ENCODE measurements at regions not wholly inside any gene's neighbourhood (a gene's known extent, or its start where the extent isn't known, plus 50 kb on each side); places are given as distances from the start of the nearest gene placed in this dataset.
A peak's percentile ranks its signal among the peaks of the same experiment; 100 is the strongest.

DNA sequence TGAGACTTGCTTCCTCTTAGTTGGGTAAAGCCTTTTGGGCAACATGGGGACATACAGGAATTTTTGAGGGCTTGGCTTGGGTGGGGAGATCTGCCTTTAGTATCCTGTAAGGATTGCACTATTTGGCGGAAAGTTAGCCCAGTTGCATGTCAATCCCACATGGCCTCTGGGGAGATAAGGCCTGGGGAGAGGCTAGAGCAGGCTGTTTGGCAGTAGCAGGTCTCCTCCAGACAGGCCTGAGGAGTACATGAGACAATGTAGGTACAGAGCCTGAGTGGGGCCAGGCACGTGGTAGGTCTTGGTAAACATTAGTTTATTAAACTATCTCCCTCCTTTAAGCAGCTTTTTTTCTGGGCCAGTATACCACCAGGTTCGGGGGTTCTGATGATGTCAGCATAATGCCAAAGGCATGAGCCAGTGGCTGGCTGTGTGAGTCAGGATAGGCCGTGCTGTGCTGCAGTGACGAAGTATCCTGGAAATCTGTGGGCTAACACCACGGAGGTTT is 147.9 kb downstream of the VEGFA start:
- H3K9me3 ChIP-seq (ENCODE audit: control insufficient read depth, insufficient read depth, low read length): no peaks in the 10 kb centered on the region
- peaks cover 8% of the 10 kb centered on the region for H3K4me1 ChIP-seq (ENCODE audit: insufficient read depth, low read length)
- no peak overlapping the region for H3K9ac ChIP-seq (ENCODE audit: low read depth, low read length)
- H3K36me3 ChIP-seq (ENCODE audit: insufficient read depth, low read length): no peaks in the 10 kb centered on the region

DNA sequence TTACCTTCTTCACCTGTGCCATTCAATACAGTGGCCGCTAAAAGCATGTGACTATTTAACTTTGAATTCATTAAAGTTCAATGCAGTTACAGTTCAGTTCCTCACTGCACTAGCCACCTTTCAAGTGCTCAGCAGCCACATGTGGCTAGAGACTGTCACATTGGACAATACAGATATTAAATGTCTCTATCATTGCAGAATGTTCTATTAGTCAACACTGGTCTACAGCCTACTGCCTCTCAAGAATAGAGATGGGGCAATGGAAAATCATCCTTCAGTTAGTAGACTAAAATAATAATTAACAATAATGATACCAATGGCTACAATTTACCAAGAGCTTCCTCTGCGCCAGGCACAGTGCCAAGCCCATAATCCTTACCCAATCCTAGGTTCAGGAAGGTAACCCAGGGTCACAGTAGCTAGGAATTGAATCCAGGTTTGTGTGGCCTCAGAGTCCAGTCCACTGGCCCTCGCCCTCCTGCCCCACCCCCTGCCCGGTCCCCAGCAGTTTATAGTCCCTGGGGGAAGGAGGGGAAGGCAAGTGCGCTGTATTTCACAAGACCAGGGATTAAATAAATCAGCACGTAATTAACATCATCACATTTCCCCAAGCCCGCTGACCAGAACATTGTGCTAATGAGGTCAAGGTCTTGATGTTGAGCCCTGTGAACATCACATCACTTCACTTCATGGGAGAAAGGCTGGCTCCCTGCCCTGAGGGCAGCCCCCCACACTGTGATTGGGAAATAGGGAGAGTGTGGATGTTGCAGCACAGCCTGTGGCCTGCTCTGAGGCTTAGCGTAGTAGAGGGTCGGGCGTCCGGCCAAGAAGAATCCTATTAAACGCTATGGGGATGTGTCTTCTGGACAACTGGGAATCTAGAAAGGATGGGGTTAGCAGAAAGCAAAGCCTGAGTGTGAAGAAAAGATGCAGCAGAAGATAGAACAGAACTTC is 147.2 kb downstream of the VEGFA start:
- Histone ChIP-seq H3K9me3 (ENCODE audit: control insufficient read depth, insufficient read depth, low read length) (no peaks in the 10 kb centered on the region), H3K36me3 (ENCODE audit: insufficient read depth, low read length) (no peaks in the 10 kb centered on the region), H3K4me1 (ENCODE audit: insufficient read depth, low read length) (peaks cover 8% of the 10 kb centered on the region), H3K9ac (ENCODE audit: low read depth, low read length) (no peak overlapping the region)

DNA sequence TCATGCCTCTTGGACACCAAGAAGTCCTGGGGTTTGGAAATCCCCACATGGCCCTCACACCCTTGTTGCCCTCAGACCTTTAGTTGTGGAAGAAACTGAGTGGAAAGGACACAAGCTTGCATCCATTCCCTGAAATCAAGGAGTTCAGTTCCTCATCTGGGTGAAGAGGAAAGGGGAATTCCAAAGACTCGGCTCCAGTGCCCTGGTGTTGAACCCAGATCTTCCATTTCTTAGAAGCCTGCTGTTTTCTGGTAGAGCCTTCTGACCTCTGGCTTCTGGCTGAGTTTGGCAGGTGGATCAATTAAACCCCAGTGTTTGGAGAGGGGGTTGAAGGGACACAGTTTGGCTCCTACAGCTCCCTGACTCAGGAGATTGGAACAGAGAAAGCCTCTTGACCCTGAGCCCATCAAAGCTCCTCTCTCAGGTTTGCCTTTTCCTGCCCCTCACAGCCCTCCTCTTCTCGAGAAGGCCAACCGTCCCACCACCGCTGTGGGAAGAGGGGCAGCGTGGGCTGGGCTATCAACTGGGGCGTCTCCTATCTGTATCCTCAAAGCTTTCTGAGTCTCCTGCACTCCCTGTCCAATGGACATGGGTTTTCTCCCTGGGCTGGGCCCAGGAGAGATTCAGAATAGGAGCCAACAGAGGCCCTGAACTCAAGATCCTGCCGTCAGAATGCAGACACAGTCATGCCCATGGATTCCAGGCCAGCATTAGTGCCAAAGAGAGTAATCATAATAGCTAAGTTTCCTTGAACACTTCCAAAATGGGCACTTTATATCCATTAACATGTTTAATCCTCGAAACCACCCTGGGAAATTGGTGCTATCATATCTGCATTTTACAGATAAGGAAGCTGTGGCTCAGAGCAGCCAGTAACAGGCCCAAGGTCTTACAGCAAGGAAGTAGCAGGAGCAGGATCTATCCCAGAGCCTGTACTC is 146.2 kb downstream of the VEGFA start:
- H3K4me1 ChIP-seq (ENCODE audit: insufficient read depth, low read length): peaks cover 15% of the 10 kb centered on the region
- no peaks in the 10 kb centered on the region for H3K36me3 ChIP-seq (ENCODE audit: insufficient read depth, low read length)
- H3K9ac ChIP-seq (ENCODE audit: low read depth, low read length): no peak overlapping the region
- no peaks in the 10 kb centered on the region for H3K9me3 ChIP-seq (ENCODE audit: control insufficient read depth, insufficient read depth, low read length)

DNA sequence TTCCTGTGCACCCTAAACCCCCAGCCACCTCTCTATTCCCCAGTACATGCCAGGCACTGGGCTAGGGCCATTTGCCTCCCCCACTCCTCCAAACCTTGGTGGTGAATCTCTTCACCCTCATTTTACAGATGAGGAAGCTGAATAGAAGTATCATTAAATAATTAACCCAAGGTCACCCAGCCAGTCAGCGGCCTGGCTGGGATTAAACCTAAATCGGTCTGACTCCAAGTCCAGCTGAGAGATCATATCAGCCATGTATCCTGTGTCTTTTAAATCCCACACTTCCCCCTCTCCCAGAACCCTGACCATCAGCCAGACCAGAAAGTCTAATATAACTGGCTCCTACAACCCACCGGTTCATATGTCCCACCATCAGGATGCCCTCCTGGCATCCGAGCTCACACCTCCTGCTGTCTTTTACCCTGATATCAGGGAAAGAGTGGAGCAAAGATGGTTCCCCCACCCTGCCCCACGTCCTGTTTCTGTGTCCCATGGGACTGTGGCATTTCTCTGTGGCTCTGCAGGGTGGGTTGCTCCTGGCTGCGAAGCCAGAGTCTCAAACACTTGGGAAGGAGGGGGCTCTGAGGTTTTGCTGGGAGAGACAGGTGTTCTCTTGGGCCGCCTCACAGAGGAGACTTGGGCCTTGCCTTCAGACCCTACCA is 145.3 kb downstream of the VEGFA start:
- Histone ChIP-seq H3K9ac (ENCODE audit: low read depth, low read length) (no peak overlapping the region), H3K4me1 (ENCODE audit: insufficient read depth, low read length) (peaks cover 24% of the 10 kb centered on the region), H3K9me3 (ENCODE audit: control insufficient read depth, insufficient read depth, low read length) (no peaks in the 10 kb centered on the region), H3K36me3 (ENCODE audit: insufficient read depth, low read length) (no peaks in the 10 kb centered on the region)

DNA sequence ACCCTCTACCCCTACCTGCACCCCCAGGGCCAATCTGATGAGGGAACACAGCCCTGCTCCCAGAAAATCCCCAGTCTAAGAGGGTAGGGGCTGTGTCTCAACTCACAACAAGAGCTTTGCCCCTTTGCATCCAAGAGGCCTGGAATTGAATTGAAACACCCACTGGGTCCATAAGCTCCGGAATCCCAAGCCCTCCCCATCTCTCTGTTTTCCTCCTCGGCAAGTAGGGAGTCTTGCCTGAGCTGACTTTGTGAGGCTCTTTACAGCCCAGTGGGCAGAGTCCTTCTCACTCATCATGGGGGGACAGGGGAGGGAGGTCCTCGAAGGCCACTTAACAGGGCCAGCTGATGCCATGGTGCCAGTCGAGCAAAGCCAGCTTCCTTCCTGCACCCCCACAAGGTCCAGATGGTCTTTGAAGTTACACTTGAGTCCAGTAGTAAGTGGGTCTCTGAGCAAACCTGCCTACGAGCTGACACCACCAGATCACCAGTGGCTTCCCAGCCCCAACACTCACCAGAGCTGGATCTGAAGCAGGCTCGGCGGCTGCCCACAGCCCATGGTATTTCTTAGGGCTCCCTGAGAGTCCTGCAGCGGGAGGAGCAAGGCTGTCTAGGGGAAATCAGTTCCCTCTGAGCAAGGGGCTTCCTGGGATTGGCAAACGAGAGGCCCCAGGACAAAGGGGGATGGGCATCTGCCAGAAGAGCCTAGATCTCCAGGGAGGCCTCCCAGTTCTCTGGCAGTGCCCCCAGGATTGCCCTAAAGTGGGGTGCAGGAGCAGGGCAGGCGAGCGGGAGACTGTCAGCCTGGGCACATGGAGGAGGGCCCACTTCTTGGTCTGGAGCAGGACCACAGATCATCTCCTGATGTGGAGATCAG is 144.5 kb downstream of the VEGFA start:
- no peaks in the 10 kb centered on the region for H3K36me3 ChIP-seq (ENCODE audit: insufficient read depth, low read length)
- no peaks in the 10 kb centered on the region for H3K9me3 ChIP-seq (ENCODE audit: control insufficient read depth, insufficient read depth, low read length)
- H3K4me1 ChIP-seq (ENCODE audit: insufficient read depth, low read length): peaks cover 28% of the 10 kb centered on the region
- H3K9ac ChIP-seq (ENCODE audit: low read depth, low read length): no peak overlapping the region

DNA sequence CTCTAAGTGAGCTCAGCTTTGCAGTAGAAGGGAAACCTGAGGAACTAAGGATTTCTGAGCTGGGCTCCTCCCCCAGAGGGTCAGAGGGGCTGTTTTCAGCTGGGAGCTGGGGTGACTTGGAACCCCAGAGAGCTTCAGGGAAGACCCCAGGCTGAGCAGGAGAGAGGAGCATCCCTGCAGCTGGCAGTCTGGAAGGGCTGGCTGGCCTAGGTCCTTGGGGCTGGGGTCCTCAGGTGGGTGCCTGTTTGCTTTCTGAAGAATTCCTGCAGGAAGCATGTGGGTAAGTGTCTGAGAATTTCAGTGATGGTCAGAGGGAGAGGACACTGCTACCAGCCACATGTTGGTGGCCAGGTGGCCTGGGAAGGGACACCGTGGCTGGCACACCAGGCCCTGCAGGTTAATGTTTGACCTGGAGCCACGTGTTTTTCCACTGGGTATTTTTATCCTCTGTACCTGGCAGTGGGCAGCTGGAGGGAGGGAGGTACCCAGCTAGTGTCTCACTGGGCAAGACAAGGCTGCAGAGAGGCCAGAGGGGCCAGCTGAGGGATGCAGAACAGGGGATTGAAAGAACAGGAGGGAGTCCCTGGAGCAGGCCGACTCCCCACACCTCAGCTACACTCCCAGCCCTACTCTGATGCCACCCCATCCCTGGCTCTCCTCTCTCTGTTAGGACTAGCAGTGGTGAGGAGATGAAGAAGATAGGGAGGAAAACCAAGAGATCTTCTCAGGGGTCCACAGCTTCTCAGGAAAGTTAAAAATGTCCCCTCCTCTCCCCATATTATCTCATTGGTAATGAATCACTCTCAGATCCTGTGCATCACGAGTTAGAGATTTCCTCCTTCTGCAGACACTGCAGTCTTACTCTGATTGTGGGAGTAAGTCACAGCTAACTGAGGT is 143.6 kb downstream of the VEGFA start:
- no peak overlapping the region for H3K9ac ChIP-seq (ENCODE audit: low read depth, low read length)
- H3K9me3 ChIP-seq (ENCODE audit: control insufficient read depth, insufficient read depth, low read length): no peaks in the 10 kb centered on the region
- H3K36me3 ChIP-seq (ENCODE audit: insufficient read depth, low read length): no peaks in the 10 kb centered on the region
- H3K4me1 ChIP-seq (ENCODE audit: insufficient read depth, low read length): peaks cover 32% of the 10 kb centered on the region

DNA sequence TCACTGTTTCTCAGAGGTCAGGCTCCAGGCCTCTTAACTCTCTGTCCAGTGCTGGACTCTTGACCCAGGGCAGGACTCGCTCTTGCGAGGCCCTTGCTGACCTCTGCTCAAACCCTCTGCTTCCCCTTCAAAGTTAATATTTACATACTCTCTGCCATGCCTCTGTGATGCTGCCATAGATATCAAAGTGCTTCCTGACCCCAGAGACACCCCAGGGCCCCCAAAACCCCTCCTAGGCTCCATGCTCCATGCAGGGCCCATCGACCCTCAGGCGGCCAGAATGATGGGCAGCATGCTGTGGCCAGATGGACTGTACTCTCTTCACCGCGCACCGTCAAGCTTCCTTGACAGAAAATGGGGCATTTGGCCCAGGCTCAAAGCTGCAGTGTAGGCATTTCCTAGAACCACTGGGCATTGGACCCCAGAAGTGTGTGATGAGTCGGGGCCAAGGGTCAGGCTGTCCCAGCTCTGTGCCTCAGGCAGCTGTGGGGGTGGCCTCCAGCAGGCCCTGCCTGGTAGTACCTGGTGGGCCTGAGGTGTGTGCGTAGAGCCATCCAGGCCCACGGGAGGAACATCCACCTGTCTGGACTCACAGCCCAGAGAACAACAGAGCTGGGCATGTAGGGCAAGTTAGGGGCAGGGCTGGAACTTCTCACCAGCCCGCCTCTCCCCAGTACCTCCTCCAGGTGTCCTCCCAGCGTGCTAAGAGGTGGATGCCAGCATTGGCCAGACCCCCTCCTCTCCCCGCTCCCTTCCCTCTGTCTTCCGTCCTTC is 142.8 kb downstream of the VEGFA start:
- no peak overlapping the region for H3K9ac ChIP-seq (ENCODE audit: low read depth, low read length)
- no peaks in the 10 kb centered on the region for H3K36me3 ChIP-seq (ENCODE audit: insufficient read depth, low read length)
- H3K4me1 ChIP-seq (ENCODE audit: insufficient read depth, low read length): peaks cover 32% of the 10 kb centered on the region
- H3K9me3 ChIP-seq (ENCODE audit: control insufficient read depth, insufficient read depth, low read length): no peaks in the 10 kb centered on the region

DNA sequence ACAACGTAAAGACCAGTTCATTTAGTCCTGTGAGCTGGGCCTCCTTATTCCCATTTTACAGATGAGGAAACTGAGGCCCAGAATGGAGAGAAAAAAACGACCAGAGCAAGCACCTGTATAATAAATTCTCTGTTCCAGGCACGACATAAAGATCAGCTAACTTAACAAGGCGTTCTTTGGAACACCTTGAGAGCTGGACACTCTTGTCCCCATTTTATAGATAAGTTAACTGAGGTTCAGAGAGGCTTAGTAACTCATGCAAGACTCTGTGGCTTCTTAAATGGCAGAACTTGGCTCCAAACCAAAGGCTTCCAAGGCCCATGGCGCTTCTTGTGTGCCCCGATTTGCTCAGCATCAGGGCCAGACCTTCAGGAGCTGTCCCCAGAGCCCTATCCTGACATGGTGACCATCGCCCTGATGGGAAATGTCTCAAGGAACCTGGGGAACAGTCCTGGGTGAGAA is 142.1 kb downstream of the VEGFA start:
- no peaks in the 10 kb centered on the region for H3K36me3 ChIP-seq (ENCODE audit: insufficient read depth, low read length)
- peaks cover 32% of the 10 kb centered on the region for H3K4me1 ChIP-seq (ENCODE audit: insufficient read depth, low read length)
- no peak overlapping the region for H3K9ac ChIP-seq (ENCODE audit: low read depth, low read length)
- no peaks in the 10 kb centered on the region for H3K9me3 ChIP-seq (ENCODE audit: control insufficient read depth, insufficient read depth, low read length)

DNA sequence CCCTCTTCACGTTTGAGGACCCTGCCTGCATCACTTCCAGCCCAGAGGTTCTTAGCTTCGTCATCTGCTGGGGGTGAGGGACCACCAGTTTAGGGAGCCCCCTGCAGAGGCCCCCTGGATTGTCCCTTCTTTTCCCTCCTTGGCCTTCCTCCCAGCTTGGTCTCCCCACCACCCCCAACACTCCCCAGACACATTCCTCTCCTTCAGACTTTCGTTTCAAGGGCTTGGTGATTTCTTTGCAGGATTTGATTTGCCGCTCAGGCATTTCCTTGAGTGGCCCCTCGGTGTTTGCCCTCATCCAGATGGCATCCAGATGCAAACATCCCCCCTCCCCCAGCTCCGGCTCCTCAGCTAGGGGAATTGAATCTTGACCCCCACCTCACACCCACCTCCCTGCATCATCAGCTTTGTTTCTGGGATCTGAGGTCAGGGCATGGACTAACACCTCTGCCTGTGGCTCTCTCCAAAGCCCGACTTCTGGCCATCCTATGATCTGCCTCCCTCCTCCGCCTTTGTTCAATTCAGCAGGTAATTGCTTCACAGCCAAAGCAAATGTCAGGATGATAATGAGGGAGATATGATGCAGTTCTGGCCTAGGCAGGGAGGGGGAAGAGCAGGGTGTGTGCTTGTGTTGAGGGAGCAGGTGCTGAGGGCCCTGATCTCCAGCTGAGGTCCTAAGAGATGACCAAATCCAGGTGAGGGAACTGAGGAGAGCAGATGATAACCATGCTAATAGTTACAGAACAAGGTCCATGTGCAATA is 141.5 kb downstream of the VEGFA start:
- peaks cover 32% of the 10 kb centered on the region for H3K4me1 ChIP-seq (ENCODE audit: insufficient read depth, low read length)
- H3K9me3 ChIP-seq (ENCODE audit: control insufficient read depth, insufficient read depth, low read length): no peaks in the 10 kb centered on the region
- H3K9ac ChIP-seq (ENCODE audit: low read depth, low read length): peak overlapping the region; percentile 19; the same call in 1 of the 2 replicates
- no peaks in the 10 kb centered on the region for H3K36me3 ChIP-seq (ENCODE audit: insufficient read depth, low read length)

DNA sequence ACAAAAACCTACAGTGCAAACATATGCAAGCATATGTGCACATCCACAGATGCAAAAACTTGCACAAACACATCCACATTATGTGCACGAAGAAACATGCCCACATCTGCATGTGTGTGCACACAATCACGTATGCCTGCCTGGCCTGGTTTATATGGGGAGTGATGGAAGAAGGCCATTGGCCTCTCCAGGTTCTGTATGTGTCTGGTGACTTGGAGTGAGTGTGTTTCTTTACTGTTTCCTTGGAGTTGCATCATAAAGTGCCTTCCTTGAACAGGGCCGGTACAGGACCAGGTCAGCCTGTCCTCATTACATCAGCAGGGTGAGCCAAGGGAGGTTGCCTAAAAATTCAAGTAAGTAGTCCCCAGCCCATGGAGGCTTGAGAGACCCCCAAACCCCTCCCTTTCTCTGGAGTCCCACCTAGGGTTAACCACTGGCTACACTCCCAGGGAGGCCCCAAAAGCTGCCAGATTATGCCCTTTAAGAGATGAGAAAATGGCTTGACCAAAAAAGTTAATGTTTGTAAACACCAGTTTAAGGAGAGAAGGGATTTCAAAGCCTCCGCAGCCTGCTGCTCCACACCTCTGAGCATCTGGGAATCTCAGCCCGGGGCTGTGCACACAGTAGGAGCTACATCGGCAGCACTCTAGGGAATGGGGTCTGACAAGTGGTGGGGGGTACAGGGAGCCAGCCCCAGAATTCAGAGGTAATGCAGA is 140.8 kb downstream of the VEGFA start:
- Histone ChIP-seq H3K4me1 (ENCODE audit: insufficient read depth, low read length) (peaks cover 33% of the 10 kb centered on the region), H3K9ac (ENCODE audit: low read depth, low read length) (peak overlapping the region; percentile 19; the same call in 1 of the 2 replicates), H3K36me3 (ENCODE audit: insufficient read depth, low read length) (no peaks in the 10 kb centered on the region), H3K9me3 (ENCODE audit: control insufficient read depth, insufficient read depth, low read length) (no peaks in the 10 kb centered on the region)

DNA sequence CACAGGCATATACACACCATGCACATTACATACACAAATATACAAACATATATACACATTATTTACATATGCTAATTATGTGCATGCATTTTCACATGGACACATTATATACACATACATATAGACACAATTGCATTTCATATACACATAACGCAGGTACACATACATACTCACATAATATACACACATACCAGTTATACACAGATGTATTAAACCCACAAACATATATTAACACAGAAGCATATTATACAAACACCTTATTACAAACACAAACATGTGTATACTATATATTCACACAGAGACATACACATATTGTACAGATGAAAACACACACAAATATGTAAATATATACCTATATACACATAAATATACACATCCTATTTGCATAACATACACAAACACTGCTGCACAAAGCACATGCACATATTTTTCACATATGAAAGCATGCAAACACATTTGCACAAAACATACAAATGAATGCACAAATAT is 140.2 kb downstream of the VEGFA start:
- H3K4me1 ChIP-seq (ENCODE audit: insufficient read depth, low read length): peaks cover 38% of the 10 kb centered on the region
- no peaks in the 10 kb centered on the region for H3K36me3 ChIP-seq (ENCODE audit: insufficient read depth, low read length)
- H3K9me3 ChIP-seq (ENCODE audit: control insufficient read depth, insufficient read depth, low read length): no peaks in the 10 kb centered on the region
- H3K9ac ChIP-seq (ENCODE audit: low read depth, low read length): no peak overlapping the region
